ENCODE measurements at regions not wholly inside any gene's neighbourhood (a gene's known extent, or its start where the extent isn't known, plus 50 kb on each side); places are given as distances from the start of the nearest gene placed in this dataset.

DNA sequence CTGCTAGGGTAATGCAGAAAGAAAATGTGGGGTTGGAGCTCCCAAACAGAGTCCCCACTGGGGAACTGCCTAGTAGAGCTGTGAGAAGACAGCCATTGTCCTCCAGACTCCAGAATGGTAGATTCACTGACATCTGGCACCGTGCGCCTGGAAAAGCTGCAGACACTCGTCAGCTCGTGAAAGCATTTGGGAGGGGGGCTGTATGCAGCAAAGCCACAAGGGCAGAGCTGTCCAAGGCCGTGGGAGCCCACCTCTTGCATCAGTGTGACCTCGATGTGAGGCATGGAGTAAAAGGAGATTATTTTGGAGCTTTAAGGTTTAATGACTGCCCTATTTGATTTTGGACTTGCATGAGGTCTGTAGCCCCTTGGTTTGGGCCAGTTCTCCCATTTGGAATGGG, 242.9 kb downstream of the VGLL3 start:
- TF ChIP-seq, protein P1, sequence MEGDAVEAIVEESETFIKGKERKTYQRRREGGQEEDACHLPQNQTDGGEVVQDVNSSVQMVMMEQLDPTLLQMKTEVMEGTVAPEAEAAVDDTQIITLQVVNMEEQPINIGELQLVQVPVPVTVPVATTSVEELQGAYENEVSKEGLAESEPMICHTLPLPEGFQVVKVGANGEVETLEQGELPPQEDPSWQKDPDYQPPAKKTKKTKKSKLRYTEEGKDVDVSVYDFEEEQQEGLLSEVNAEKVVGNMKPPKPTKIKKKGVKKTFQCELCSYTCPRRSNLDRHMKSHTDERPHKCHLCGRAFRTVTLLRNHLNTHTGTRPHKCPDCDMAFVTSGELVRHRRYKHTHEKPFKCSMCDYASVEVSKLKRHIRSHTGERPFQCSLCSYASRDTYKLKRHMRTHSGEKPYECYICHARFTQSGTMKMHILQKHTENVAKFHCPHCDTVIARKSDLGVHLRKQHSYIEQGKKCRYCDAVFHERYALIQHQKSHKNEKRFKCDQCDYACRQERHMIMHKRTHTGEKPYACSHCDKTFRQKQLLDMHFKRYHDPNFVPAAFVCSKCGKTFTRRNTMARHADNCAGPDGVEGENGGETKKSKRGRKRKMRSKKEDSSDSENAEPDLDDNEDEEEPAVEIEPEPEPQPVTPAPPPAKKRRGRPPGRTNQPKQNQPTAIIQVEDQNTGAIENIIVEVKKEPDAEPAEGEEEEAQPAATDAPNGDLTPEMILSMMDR (IDR thresholded peaks at IDR 0.05), result no peak
- no peak for TF ChIP-seq POLR2A (IDR thresholded peaks at IDR 0.05)

Measured in lower leg skin (tissue), 3 donors.